RWPE1 (cell line): ENCODE measurements at regions not wholly inside any gene's neighbourhood (a gene's known extent, or its start where the extent isn't known, plus 50 kb on each side); places are given as distances from the start of the nearest gene placed in this dataset.
"Not testable (repeated sequence)": the region's sequence is repeated elsewhere in the genome, so short reads cannot be mapped to it uniquely, and the experiment has no call there.

ENCODE experiments used
- CTCF ChIA-PET: fragments of 350-600 bp; sonication (Branson Sonifier 250); formaldehyde crosslinking; extraction: SDS; loops from one replicate; lab custom pipeline; 2021; lab: Yijun Ruan, JAX
- POLR2A ChIA-PET: fragments of 400-600 bp; formaldehyde crosslinking; extraction: SDS; loops from one replicate; lab custom pipeline; 2020; ENCODE audit warnings: antibody characterized with exemption; ENCODE audit not compliant: low non-redundant PET; lab: Yijun Ruan, JAX
- DNase-seq: peaks from one replicate; pipeline ENCODE4 v3.0.0; 2012; ENCODE audit warnings: low spot score
- H3K27ac ChIP-seq: fragments of 450-650 bp; 2 replicates; pipeline ENCODE4 v1.5.1; 2017
- CTCF ChIP-seq: fragments of 450-650 bp; conservative IDR thresholded peaks from 2 replicates; pipeline ENCODE4 v1.5.1; 2017; ENCODE audit warnings: low read depth, mild to moderate bottlenecking

GRCh38 chr21:31515253-31515652 lies 144.2 kb upstream of the SOD1 start:
- ChIA-PET CTCF (no interaction called here), POLR2A (no interaction called here)
- TF ChIP-seq CTCF = no peak
- no peak overlapping the region for H3K27ac ChIP-seq
- DNase-seq = no peak

GRCh38 chr21:31514598-31514997 lies 144.9 kb upstream of the SOD1 start:
- ChIA-PET POLR2A (no interaction called here), CTCF (no interaction called here)
- no peak for DNase-seq
- no peak overlapping the region for H3K27ac ChIP-seq
- TF ChIP-seq CTCF = no peak

GRCh38 chr21:31513541-31513940 lies 146.0 kb upstream of the SOD1 start:
- POLR2A ChIA-PET = not testable (repeated sequence)
- CTCF ChIA-PET = interaction anchor here (0.6 to 0.7 kb wide), 2 partner anchors 31 to 83 kb away, joined by 3 to 4 read pairs; no protein-coding TSS in a partner anchor

GRCh38 chr21:31511999-31512398 lies 147.5 kb upstream of the SOD1 start:
- POLR2A ChIA-PET, DNase-seq, CTCF ChIA-PET, H3K27ac ChIP-seq: not testable (repeated sequence)

More at GRCh38 chr21:31513541-31513940, 146.0 kb upstream of the SOD1 start:
- DNase-seq, H3K27ac ChIP-seq: not testable (repeated sequence)

- H3K27ac ChIP-seq = no peak overlapping the region
- no peak for DNase-seq
- ChIA-PET POLR2A (no interaction called here), CTCF (no interaction called here)
- no peak for TF ChIP-seq CTCF
These were observed 148.2 kb upstream of the SOD1 start for GRCh38 chr21:31511258-31511657.

- ChIA-PET CTCF (interaction anchor here (0.6 kb wide), 3 partner anchors 35 to 1967 kb away, joined by 3 to 5 read pairs (median 4); no protein-coding TSS in a partner anchor), POLR2A (no interaction called here)
- no peak overlapping the region for H3K27ac ChIP-seq
- no peak; the same call in 1 of the 2 replicates for TF ChIP-seq CTCF
- DNase-seq = peak; percentile 81
These were observed 150.1 kb upstream of the SOD1 start for GRCh38 chr21:31509194-31510017.

- no peak overlapping the region for H3K27ac ChIP-seq
- no peak for DNase-seq
- POLR2A ChIA-PET = no interaction called here
- no peak for TF ChIP-seq CTCF
- CTCF ChIA-PET = no interaction called here
These were observed 153.5 kb upstream of the SOD1 start for GRCh38 chr21:31505975-31506374.
